A673 (cell line): ENCODE measurements at regions not wholly inside any gene's neighbourhood (a gene's known extent, or its start where the extent isn't known, plus 50 kb on each side); places are given as distances from the start of the nearest gene placed in this dataset.

Experiments used
- BruUV-seq: library from RNA; stranded (reverse); fragments of 400-500 nt; replicated peaks from 2 replicates; lab custom pipeline; 2021; lab: Mats Ljungman, UMichigan
- CTCF ChIA-PET: fragments of 300-600 bp; sonication (Branson Sonifier 250); formaldehyde crosslinking; loops from one replicate; lab custom pipeline; 2022; ENCODE audit warnings: antibody characterized with exemption; lab: Charles Lee
- POLR2A ChIA-PET: fragments of 300-600 bp; sonication (Branson Sonifier 250); formaldehyde crosslinking; loops from one replicate; lab custom pipeline; 2022; ENCODE audit warnings: antibody characterized with exemption; ENCODE audit not compliant: low non-redundant PET; lab: Charles Lee
- DNase-seq: peaks from one replicate; pipeline ENCODE4 v3.0.0-alpha.2; 2015; ENCODE audit warnings: low spot score
- H3K27ac ChIP-seq: fragments of 200-600 bp; sonication (generic); 2 replicates; pipeline ENCODE4 v1.5.1; 2016; ENCODE audit warnings: mixed run types, low read depth, mild to moderate bottlenecking, mixed read lengths, antibody characterized with exemption, low read length; ENCODE audit not compliant: poor library complexity, severe bottlenecking
- H3K27me3 ChIP-seq: fragments of 200-600 bp; sonication (generic); replicated peaks from 2 replicates; pipeline ENCODE4 v1.6.1; 2017; ENCODE audit warnings: mixed run types, low read depth, mild to moderate bottlenecking, mixed read lengths, antibody characterized with exemption, low read length; ENCODE audit not compliant: insufficient read depth, poor library complexity
- H3K36me3 ChIP-seq: fragments of 200-600 bp; sonication (generic); 2 replicates; pipeline ENCODE4 v1.6.1; 2016; ENCODE audit warnings: mixed run types, mild to moderate bottlenecking, mixed read lengths, antibody characterized with exemption, low read length; ENCODE audit not compliant: insufficient read depth, poor library complexity, severe bottlenecking
- H3K4me1 ChIP-seq: fragments of 200-600 bp; sonication (generic); 2 replicates; pipeline ENCODE4 v1.6.1; 2017; ENCODE audit warnings: mixed run types, mild to moderate bottlenecking, mixed read lengths, antibody characterized with exemption, low read length; ENCODE audit not compliant: insufficient read depth, poor library complexity, severe bottlenecking
- H3K4me3 ChIP-seq: fragments of 200-600 bp; sonication (generic); 2 replicates; pipeline ENCODE4 v1.5.1; 2016; ENCODE audit warnings: low read depth, mixed run types, mild to moderate bottlenecking, mixed read lengths, low read length; ENCODE audit not compliant: poor library complexity, severe bottlenecking
- H3K9me3 ChIP-seq: fragments of 200-600 bp; sonication (generic); 2 replicates; pipeline ENCODE4 v1.6.1; 2016; ENCODE audit warnings: mixed run types, low read depth, mild to moderate bottlenecking, mixed read lengths, antibody characterized with exemption, low read length; ENCODE audit not compliant: poor library complexity, severe bottlenecking
- EZH2 ChIP-seq: fragments of 200-600 bp; sonication (generic); IDR thresholded peaks from 2 replicates; pipeline ENCODE4 v1.6.1; 2017; ENCODE audit warnings: borderline replicate concordance, low read depth, mild to moderate bottlenecking, mixed read lengths, antibody characterized with exemption, low read length; ENCODE audit not compliant: poor library complexity, severe bottlenecking
- intact Hi-C: fragments of 100-400 bp; cut with micrococcal nuclease; formaldehyde crosslinking; loops from one replicate; pipeline ENCODE4 v1.10.0; 2022; ENCODE audit not compliant: unreplicated experiment
- TF ChIP-seq, protein P1 (sequence below): fragments of 300-800, 200-600 bp; sonication (generic); conservative IDR thresholded peaks from 2 replicates; pipeline ENCODE4 v1.5.1; 2017; ENCODE audit warnings: low read depth, mild to moderate bottlenecking, antibody characterized with exemption, low read length, moderate library complexity, mixed read lengths

DNA sequence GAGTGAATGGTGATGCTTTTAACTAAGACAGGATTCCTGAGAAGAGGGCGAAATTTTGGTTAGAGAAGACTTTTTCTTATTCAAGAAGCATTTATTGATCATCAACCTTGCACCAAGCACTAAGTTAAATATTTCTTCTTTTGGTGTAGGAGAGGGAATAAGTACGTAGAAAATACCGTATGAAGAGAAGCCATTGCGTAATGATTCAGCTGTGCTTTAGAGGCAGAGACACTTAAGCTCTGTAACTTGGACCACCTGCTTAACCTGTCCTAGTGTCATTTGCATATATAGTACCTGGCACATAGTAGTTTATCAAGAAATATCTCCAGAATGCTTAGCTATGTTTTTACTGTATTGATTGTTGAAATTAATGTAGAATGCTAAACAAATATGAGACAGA, 430.9 kb upstream of the ZNF608 start:
- no peak for DNase-seq
- BruUV-seq = no TSS peak
- H3K9me3 ChIP-seq = no peaks in the 10 kb centered on the region
- H3K27ac ChIP-seq = no peak overlapping the region
- intact Hi-C loops = no loop called here
- TF ChIP-seq EZH2 = no peak
- TF ChIP-seq, protein P1, sequence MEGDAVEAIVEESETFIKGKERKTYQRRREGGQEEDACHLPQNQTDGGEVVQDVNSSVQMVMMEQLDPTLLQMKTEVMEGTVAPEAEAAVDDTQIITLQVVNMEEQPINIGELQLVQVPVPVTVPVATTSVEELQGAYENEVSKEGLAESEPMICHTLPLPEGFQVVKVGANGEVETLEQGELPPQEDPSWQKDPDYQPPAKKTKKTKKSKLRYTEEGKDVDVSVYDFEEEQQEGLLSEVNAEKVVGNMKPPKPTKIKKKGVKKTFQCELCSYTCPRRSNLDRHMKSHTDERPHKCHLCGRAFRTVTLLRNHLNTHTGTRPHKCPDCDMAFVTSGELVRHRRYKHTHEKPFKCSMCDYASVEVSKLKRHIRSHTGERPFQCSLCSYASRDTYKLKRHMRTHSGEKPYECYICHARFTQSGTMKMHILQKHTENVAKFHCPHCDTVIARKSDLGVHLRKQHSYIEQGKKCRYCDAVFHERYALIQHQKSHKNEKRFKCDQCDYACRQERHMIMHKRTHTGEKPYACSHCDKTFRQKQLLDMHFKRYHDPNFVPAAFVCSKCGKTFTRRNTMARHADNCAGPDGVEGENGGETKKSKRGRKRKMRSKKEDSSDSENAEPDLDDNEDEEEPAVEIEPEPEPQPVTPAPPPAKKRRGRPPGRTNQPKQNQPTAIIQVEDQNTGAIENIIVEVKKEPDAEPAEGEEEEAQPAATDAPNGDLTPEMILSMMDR = no peak
- ChIA-PET CTCF (no interaction called here), POLR2A (no interaction called here)
- H3K4me1 ChIP-seq = no peaks in the 10 kb centered on the region
- no peaks in the 10 kb centered on the region for H3K27me3 ChIP-seq
- no peaks in the 10 kb centered on the region for H3K36me3 ChIP-seq
- H3K4me3 ChIP-seq = no peak overlapping the region

DNA sequence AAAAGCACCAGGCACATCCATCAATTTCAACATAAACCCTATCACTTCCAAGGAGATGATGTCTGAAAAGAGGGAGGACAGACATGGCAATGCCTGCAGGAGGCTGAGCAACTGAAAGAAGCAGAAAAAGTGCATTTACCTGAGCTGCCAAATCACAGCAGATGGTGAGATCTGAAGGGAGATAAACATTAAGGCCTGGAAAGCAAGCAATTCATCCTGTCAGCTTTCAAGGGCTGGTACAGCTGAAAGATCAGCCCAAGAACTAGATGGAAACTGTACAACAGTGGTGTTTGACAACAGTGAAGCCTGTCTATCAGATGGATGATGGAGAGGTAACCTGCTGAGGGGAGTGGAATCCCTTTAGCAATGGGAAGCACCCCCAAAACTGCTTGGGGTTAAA, 433.2 kb upstream of the ZNF608 start:
- no peaks in the 10 kb centered on the region for H3K4me1 ChIP-seq
- no TSS peak for BruUV-seq
- TF ChIP-seq, protein P1 = no peak
- TF ChIP-seq EZH2 = no peak
- no peaks in the 10 kb centered on the region for H3K9me3 ChIP-seq
- DNase-seq = no peak
- no peaks in the 10 kb centered on the region for H3K27me3 ChIP-seq
- intact Hi-C loops = no loop called here
- POLR2A ChIA-PET = no interaction called here
- H3K27ac ChIP-seq = no peak overlapping the region
- no peak overlapping the region for H3K4me3 ChIP-seq
- H3K36me3 ChIP-seq = no peaks in the 10 kb centered on the region
- CTCF ChIA-PET = no interaction called here

DNA sequence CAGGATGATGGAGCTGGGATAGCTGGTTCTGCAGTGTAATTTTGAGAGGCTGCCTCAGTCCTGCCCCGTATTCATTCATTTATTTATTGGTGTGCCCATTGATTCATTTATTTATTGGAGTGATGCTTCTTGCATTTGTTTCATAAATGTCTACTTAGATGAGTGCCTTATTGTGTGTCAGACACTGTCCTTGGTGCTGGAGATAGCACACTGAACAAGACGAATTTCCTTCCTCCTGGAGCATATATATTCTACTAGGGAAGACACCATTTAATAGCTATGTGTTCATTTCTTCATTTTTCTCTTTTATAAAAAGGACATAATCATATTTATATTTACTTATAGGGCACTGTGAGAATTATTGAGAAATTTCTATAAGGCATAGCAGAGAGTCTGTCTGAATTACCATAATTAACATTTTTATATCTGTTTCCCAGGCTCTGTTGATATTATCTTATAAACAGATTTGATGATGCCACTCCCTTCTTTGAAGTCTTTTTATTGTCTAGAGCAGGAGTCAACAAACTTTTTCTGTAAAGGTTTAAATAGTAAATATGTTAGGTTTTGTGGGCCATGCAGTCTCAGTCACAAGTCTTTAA, 433.9 kb upstream of the ZNF608 start:
- Histone ChIP-seq H3K27me3 (no peaks in the 10 kb centered on the region), H3K9me3 (no peaks in the 10 kb centered on the region), H3K4me1 (no peaks in the 10 kb centered on the region), H3K4me3 (no peak overlapping the region), H3K36me3 (no peaks in the 10 kb centered on the region), H3K27ac (no peak overlapping the region)
- intact Hi-C loops = no loop called here
- DNase-seq = no peak
- CTCF ChIA-PET = no interaction called here
- POLR2A ChIA-PET = no interaction called here
- TF ChIP-seq EZH2 = no peak
- TF ChIP-seq, protein P1 = no peak
- no TSS peak for BruUV-seq
